ENCODE measurements at regions not wholly inside any gene's neighbourhood (a gene's known extent, or its start where the extent isn't known, plus 50 kb on each side); places are given as distances from the start of the nearest gene placed in this dataset.

GRCh38 chr7:32677593-32677992 lies 182.3 kb downstream of the AVL9 start:
- ChIA-PET POLR2A (no interaction called here), CTCF (no interaction called here)
- H3K27ac Mint-ChIP-seq = no peak overlapping the region

DNA sequence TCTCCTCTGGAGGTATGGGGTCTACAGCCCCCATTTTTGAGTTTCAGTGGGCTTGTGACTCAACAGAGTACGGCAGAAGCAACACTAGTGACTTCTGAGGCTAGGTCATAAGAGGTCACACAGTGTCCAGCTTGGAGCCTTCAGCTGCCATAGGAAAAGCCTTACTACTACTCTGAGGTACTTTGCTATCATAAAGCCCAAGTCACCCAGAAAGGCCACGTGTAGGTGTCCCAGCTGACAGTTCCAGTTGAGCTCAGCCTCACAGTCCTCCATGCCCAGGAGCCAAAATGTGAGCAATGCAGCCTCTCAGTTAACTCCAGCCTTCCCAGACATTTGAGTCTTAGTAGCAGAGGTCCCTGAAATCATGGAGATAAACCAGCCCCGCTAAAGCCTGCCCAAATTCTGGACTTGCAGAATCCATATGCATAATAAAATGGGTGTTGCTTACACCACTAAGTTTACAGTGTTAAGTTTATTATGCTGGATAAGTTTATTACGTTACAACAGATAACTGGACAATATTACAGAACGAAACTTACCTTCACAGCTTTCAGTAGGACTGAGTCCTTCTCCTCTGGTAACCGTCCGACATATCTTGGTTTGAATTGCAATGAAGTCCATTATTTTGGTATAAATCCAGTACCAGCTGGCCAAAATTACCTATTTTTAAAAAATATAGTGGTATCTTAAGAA lies 181.1 kb downstream of the AVL9 start:
- H3K27ac Mint-ChIP-seq = no peak overlapping the region
- no peaks in the 10 kb centered on the region for H3K27me3 Mint-ChIP-seq (ENCODE audit: low read depth)
- TF ChIP-seq TP53 (CRISPR knock-in tag; IDR thresholded peaks at IDR 0.05) = no peak
- ChIA-PET CTCF (no interaction called here), POLR2A (no interaction called here)
- DNase-seq (ENCODE audit: low spot score) (no peak), ATAC-seq (no peak)
- peaks cover 20% of the 10 kb centered on the region for H3K36me3 Mint-ChIP-seq
- H3K4me3 Mint-ChIP-seq = no peak overlapping the region
- H3K9me3 Mint-ChIP-seq = peaks cover 20% of the 10 kb centered on the region
- peaks cover 26% of the 10 kb centered on the region for H3K4me1 Mint-ChIP-seq

More at GRCh38 chr7:32677593-32677992, 182.3 kb downstream of the AVL9 start:
- H3K27me3 Mint-ChIP-seq (ENCODE audit: low read depth) = no peaks in the 10 kb centered on the region
- peaks cover 36% of the 10 kb centered on the region for H3K4me1 Mint-ChIP-seq
- peaks cover 24% of the 10 kb centered on the region for H3K36me3 Mint-ChIP-seq
- TF ChIP-seq SP1 (CRISPR knock-in tag; conservative IDR thresholded peaks at IDR 0.05) (no peak), NR3C1 (CRISPR knock-in tag; conservative IDR thresholded peaks at IDR 0.05; ENCODE audit: low read depth) (no peak), RELA (CRISPR knock-in tag; IDR thresholded peaks at IDR 0.05; ENCODE audit: borderline replicate concordance) (no peak), ATF1 (CRISPR knock-in tag; IDR thresholded peaks at IDR 0.05) (no peak), ESRRA (CRISPR knock-in tag; IDR thresholded peaks at IDR 0.05; ENCODE audit: borderline replicate concordance) (no peak), NR1H2 (CRISPR knock-in tag; IDR thresholded peaks at IDR 0.05) (no peak), MYBL2 (CRISPR knock-in tag; IDR thresholded peaks at IDR 0.05) (no peak), RORB (CRISPR knock-in tag; IDR thresholded peaks at IDR 0.05) (no peak)
- TF ChIP-seq, protein P1, sequence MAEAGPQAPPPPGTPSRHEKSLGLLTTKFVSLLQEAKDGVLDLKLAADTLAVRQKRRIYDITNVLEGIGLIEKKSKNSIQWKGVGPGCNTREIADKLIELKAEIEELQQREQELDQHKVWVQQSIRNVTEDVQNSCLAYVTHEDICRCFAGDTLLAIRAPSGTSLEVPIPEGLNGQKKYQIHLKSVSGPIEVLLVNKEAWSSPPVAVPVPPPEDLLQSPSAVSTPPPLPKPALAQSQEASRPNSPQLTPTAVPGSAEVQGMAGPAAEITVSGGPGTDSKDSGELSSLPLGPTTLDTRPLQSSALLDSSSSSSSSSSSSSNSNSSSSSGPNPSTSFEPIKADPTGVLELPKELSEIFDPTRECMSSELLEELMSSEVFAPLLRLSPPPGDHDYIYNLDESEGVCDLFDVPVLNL (CRISPR knock-in tag; IDR thresholded peaks at IDR 0.05; ENCODE audit: borderline replicate concordance, low read depth) = no peak
- TF ChIP-seq, protein P2, sequence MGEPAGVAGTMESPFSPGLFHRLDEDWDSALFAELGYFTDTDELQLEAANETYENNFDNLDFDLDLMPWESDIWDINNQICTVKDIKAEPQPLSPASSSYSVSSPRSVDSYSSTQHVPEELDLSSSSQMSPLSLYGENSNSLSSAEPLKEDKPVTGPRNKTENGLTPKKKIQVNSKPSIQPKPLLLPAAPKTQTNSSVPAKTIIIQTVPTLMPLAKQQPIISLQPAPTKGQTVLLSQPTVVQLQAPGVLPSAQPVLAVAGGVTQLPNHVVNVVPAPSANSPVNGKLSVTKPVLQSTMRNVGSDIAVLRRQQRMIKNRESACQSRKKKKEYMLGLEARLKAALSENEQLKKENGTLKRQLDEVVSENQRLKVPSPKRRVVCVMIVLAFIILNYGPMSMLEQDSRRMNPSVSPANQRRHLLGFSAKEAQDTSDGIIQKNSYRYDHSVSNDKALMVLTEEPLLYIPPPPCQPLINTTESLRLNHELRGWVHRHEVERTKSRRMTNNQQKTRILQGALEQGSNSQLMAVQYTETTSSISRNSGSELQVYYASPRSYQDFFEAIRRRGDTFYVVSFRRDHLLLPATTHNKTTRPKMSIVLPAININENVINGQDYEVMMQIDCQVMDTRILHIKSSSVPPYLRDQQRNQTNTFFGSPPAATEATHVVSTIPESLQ (CRISPR knock-in tag; IDR thresholded peaks at IDR 0.05) = no peak
- TF ChIP-seq, protein P3, sequence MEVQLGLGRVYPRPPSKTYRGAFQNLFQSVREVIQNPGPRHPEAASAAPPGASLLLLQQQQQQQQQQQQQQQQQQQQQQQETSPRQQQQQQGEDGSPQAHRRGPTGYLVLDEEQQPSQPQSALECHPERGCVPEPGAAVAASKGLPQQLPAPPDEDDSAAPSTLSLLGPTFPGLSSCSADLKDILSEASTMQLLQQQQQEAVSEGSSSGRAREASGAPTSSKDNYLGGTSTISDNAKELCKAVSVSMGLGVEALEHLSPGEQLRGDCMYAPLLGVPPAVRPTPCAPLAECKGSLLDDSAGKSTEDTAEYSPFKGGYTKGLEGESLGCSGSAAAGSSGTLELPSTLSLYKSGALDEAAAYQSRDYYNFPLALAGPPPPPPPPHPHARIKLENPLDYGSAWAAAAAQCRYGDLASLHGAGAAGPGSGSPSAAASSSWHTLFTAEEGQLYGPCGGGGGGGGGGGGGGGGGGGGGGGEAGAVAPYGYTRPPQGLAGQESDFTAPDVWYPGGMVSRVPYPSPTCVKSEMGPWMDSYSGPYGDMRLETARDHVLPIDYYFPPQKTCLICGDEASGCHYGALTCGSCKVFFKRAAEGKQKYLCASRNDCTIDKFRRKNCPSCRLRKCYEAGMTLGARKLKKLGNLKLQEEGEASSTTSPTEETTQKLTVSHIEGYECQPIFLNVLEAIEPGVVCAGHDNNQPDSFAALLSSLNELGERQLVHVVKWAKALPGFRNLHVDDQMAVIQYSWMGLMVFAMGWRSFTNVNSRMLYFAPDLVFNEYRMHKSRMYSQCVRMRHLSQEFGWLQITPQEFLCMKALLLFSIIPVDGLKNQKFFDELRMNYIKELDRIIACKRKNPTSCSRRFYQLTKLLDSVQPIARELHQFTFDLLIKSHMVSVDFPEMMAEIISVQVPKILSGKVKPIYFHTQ (CRISPR knock-in tag; IDR thresholded peaks at IDR 0.05) = no peak
- H3K4me3 Mint-ChIP-seq = no peak overlapping the region
- ATAC-seq (no peak), DNase-seq (ENCODE audit: low spot score) (no peak)
- H3K9me3 Mint-ChIP-seq = peaks cover 32% of the 10 kb centered on the region

GRCh38 chr7:32673275-32673983 lies 178.1 kb downstream of the AVL9 start:
- Mint-ChIP-seq H3K27ac (no peak overlapping the region), H3K9me3 (peaks cover 21% of the 10 kb centered on the region), H3K27me3 (ENCODE audit: low read depth) (no peaks in the 10 kb centered on the region), H3K4me3 (no peak overlapping the region), H3K4me1 (peaks cover 17% of the 10 kb centered on the region), H3K36me3 (peaks cover 23% of the 10 kb centered on the region)
- ChIA-PET CTCF (no interaction called here), POLR2A (no interaction called here)
- ATAC-seq = no peak
- DNase-seq (ENCODE audit: low spot score) = no peak
- TF ChIP-seq NFE2L1 (CRISPR knock-in tag; IDR thresholded peaks at IDR 0.05) = no peak
- TF ChIP-seq ZNF512 (CRISPR knock-in tag; IDR thresholded peaks at IDR 0.05; ENCODE audit: borderline replicate concordance) = no peak
- no peak for TF ChIP-seq CTCF (IDR thresholded peaks at IDR 0.05)
- no peak for TF ChIP-seq GABPB1 (CRISPR knock-in tag; IDR thresholded peaks at IDR 0.05)
- TF ChIP-seq ZNF219 (CRISPR knock-in tag; IDR thresholded peaks at IDR 0.05; ENCODE audit: borderline replicate concordance) = no peak
- TF ChIP-seq, protein P2 (CRISPR knock-in tag; IDR thresholded peaks at IDR 0.05) = no peak

Measured in WTC11 (cell line).